ENCODE measurements at regions not wholly inside any gene's neighbourhood (a gene's known extent, or its start where the extent isn't known, plus 50 kb on each side); places are given as distances from the start of the nearest gene placed in this dataset.
"Not testable (repeated sequence)": the region's sequence is repeated elsewhere in the genome, so short reads cannot be mapped to it uniquely, and the experiment has no call there.

DNA sequence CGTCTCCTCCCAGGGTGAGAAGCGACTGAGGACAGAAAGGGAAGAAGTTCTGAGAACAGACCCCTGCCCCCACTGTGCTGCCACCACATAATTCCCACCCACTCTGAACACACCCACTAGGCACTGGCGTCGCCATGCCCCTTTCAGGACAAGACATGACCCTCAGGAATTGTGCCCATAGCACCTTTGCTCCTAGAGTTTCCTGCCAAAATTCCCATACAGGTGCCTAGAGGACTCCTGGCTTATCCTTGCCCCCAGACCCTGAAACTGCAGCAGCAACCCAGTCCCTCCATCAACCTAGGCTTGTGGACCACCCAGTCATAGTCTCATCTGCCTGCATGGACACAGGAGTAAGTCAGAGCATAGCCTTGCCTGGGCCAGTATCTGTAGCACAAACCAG, 157.7 kb upstream of the ZNF267 start:
- no peak overlapping the region for H3K9ac ChIP-seq (ENCODE audit: low read length in 3 of 3)
- H3K9me3 ChIP-seq (ENCODE audit: control insufficient read depth in 2 of 3, insufficient read depth in 1 of 3, low read length in 3 of 3) = no peaks in the 10 kb centered on the region
- no peak overlapping the region for H3K4me3 ChIP-seq (ENCODE audit: low read length in 3 of 3)
- DNase-seq (no peak), FAIRE-seq (no peak)
- TF ChIP-seq, protein P1, sequence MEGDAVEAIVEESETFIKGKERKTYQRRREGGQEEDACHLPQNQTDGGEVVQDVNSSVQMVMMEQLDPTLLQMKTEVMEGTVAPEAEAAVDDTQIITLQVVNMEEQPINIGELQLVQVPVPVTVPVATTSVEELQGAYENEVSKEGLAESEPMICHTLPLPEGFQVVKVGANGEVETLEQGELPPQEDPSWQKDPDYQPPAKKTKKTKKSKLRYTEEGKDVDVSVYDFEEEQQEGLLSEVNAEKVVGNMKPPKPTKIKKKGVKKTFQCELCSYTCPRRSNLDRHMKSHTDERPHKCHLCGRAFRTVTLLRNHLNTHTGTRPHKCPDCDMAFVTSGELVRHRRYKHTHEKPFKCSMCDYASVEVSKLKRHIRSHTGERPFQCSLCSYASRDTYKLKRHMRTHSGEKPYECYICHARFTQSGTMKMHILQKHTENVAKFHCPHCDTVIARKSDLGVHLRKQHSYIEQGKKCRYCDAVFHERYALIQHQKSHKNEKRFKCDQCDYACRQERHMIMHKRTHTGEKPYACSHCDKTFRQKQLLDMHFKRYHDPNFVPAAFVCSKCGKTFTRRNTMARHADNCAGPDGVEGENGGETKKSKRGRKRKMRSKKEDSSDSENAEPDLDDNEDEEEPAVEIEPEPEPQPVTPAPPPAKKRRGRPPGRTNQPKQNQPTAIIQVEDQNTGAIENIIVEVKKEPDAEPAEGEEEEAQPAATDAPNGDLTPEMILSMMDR (IDR thresholded peaks at IDR 0.05; ENCODE audit: borderline replicate concordance, extremely low read depth, insufficient read depth) = no peak
- peaks cover 3 to 27% (median 7%) of the 10 kb centered on the region in 3 donors for H3K4me1 ChIP-seq (ENCODE audit: control insufficient read depth in 2 of 3, insufficient read depth in 2 of 3, low read depth in 1 of 3, low read length in 3 of 3)
- no peak overlapping the region for H3K27ac ChIP-seq (ENCODE audit: low read depth in 2 of 2, low read length in 2 of 2)
- intact Hi-C loops (cut with DNase I) = no loop called here
- no peaks in the 10 kb centered on the region for H3K27me3 ChIP-seq (ENCODE audit: control insufficient read depth, insufficient read depth, low read length)
- no peaks in the 10 kb centered on the region for H3K36me3 ChIP-seq (ENCODE audit: control insufficient read depth in 2 of 3, insufficient read depth in 3 of 3, low read length in 3 of 3)

DNA sequence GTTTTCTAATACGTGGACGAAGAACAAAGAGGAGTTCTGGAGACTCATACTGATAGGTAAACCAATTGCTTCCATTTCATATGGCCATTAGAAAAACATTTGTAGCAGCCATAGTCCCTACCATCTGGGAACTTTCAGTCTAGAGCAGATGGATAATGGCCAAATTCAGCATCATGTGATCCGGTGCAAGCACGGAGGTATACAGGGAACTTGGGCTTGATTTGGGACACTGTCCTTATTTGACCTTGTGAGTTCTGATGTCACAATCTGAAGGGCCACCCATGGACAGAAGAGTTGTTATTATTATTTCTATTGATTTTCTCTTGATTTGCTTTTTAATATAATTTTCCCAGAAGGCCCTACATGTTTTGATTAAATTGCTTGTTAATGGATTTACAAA, 154.6 kb upstream of the ZNF267 start:
- intact Hi-C loops (cut with DNase I) = no loop called here
- peaks cover 0 to 19% (median 3%) of the 10 kb centered on the region in 3 donors for H3K4me1 ChIP-seq (ENCODE audit: control insufficient read depth in 2 of 3, insufficient read depth in 2 of 3, low read depth in 1 of 3, low read length in 3 of 3)
- peaks cover 0 to 4% (median 2%) of the 10 kb centered on the region in 3 donors for H3K36me3 ChIP-seq (ENCODE audit: control insufficient read depth in 2 of 3, insufficient read depth in 3 of 3, low read length in 3 of 3)
- H3K27me3 ChIP-seq (ENCODE audit: control insufficient read depth, insufficient read depth, low read length) = no peaks in the 10 kb centered on the region
- no peak overlapping the region for H3K27ac ChIP-seq (ENCODE audit: low read depth in 2 of 2, low read length in 2 of 2)
- H3K9me3 ChIP-seq (ENCODE audit: control insufficient read depth in 2 of 3, insufficient read depth in 1 of 3, low read length in 3 of 3) = no peaks in the 10 kb centered on the region
- H3K4me3 ChIP-seq (ENCODE audit: low read length in 3 of 3) = no peak overlapping the region
- no peak for FAIRE-seq
- DNase-seq = no peak
- TF ChIP-seq, protein P1 (IDR thresholded peaks at IDR 0.05; ENCODE audit: borderline replicate concordance, extremely low read depth, insufficient read depth) = no peak
- H3K9ac ChIP-seq (ENCODE audit: low read length in 3 of 3) = no peak overlapping the region

DNA sequence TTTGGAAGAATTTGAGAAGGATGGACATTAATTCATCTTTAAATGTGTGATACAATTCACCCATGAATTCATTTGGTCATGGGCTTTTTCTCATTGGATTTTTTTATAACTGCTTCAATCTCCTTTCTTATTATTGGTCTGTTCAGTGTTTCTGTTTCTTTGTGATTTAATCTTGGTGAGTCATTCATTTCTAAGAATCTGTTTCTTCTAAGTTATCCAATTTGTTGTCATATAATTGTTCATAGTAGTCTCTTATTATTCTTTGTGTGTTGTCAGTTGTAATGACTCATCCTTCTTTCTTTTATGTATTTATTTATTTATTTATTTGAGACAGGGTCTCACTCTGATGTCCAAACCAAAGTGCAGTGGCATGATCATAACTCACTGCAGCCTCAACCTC, 146.1 kb upstream of the ZNF267 start:
- Histone ChIP-seq H3K27ac (ENCODE audit: low read depth in 2 of 2, low read length in 2 of 2) (no peak overlapping the region), H3K27me3 (ENCODE audit: control insufficient read depth, insufficient read depth, low read length) (no peaks in the 10 kb centered on the region), H3K4me1 (ENCODE audit: control insufficient read depth in 2 of 3, insufficient read depth in 2 of 3, low read depth in 1 of 3, low read length in 3 of 3) (no peaks in the 10 kb centered on the region), H3K36me3 (ENCODE audit: control insufficient read depth in 2 of 3, insufficient read depth in 3 of 3, low read length in 3 of 3) (peaks cover 2 to 8% (median 7%) of the 10 kb centered on the region in 3 donors), H3K9ac (ENCODE audit: low read length in 3 of 3) (no peak overlapping the region), H3K9me3 (ENCODE audit: control insufficient read depth in 2 of 3, insufficient read depth in 1 of 3, low read length in 3 of 3) (peaks cover 1 to 14% (median 4%) of the 10 kb centered on the region in 3 donors), H3K4me3 (ENCODE audit: low read length in 3 of 3) (no peak overlapping the region)
- intact Hi-C loops (cut with DNase I) = no loop called here
- TF ChIP-seq, protein P1 (IDR thresholded peaks at IDR 0.05; ENCODE audit: borderline replicate concordance, extremely low read depth, insufficient read depth) = no peak
- FAIRE-seq (no peak), DNase-seq (no peak)

DNA sequence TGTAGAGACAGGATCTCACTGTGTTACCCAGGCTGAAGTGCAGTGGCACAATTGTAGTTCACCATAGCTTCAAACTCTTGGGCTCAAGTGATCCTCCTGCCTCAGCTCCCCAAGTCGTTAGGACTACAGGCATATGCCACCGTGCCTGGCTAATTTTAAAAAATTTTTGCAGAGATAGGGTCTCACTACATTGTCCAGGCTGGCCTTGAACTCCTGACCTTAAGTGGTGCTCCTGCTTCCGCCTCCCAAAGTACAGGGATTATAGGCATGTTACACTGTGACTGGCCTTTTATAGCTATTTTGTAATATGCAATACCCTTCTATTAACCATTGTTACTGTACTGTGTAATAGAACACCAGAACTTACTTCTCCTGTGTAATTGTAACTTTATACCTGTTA, 139.3 kb upstream of the ZNF267 start:
- TF ChIP-seq, protein P1 (IDR thresholded peaks at IDR 0.05; ENCODE audit: borderline replicate concordance, extremely low read depth, insufficient read depth) = no peak
- no peak overlapping the region for H3K9ac ChIP-seq (ENCODE audit: low read length in 3 of 3)
- no peaks in the 10 kb centered on the region for H3K27me3 ChIP-seq (ENCODE audit: control insufficient read depth, insufficient read depth, low read length)
- H3K4me3 ChIP-seq (ENCODE audit: low read length in 3 of 3) = no peak overlapping the region
- H3K4me1 ChIP-seq (ENCODE audit: control insufficient read depth in 2 of 3, insufficient read depth in 2 of 3, low read depth in 1 of 3, low read length in 3 of 3) = no peaks in the 10 kb centered on the region
- H3K9me3 ChIP-seq (ENCODE audit: control insufficient read depth in 2 of 3, insufficient read depth in 1 of 3, low read length in 3 of 3) = peaks cover 3 to 30% (median 8%) of the 10 kb centered on the region in 3 donors
- H3K27ac ChIP-seq (ENCODE audit: low read depth in 2 of 2, low read length in 2 of 2) = no peak overlapping the region
- intact Hi-C loops (cut with DNase I) = no loop called here
- H3K36me3 ChIP-seq (ENCODE audit: control insufficient read depth in 2 of 3, insufficient read depth in 3 of 3, low read length in 3 of 3) = peaks cover 6 to 20% (median 7%) of the 10 kb centered on the region in 3 donors
- FAIRE-seq = no peak
- no peak for DNase-seq

DNA sequence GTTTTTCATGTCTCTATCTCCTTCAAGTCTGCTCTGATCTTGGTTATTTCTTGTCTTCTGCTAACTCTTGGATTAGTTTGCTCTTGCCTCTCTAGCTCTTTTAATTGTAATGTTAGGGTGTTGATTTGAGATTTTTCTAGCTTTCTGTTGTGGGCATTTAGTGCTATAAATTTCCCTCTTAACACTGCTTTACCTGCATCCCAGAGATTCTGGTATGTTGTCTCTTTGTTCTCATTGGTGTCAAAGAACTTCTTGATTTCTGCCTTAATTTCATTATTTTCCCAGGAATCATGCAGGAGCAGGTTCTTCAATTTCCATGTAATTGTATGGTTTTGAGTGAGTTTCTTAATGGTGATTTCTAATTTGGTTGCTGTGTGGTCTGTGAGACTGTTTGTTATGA, 128.5 kb upstream of the ZNF267 start:
- H3K27ac ChIP-seq (ENCODE audit: low read depth in 2 of 2, low read length in 2 of 2); H3K27me3 ChIP-seq (ENCODE audit: control insufficient read depth, insufficient read depth, low read length); DNase-seq; FAIRE-seq; H3K9ac ChIP-seq (ENCODE audit: low read length in 3 of 3); H3K4me3 ChIP-seq (ENCODE audit: low read length in 3 of 3); H3K4me1 ChIP-seq (ENCODE audit: control insufficient read depth in 2 of 3, insufficient read depth in 2 of 3, low read depth in 1 of 3, low read length in 3 of 3); intact Hi-C loops (cut with DNase I): not testable (repeated sequence)
- H3K36me3 ChIP-seq (ENCODE audit: control insufficient read depth in 2 of 3, insufficient read depth in 3 of 3, low read length in 3 of 3) = peaks cover 0 to 18% (median 8%) of the 10 kb centered on the region in 3 donors
- H3K9me3 ChIP-seq (ENCODE audit: control insufficient read depth in 2 of 3, insufficient read depth in 1 of 3, low read length in 3 of 3) = peaks cover 8 to 77% (median 40%) of the 10 kb centered on the region in 3 donors

All from kidney (tissue), 13 donors.